ENCODE measurements at regions not wholly inside any gene's neighbourhood (a gene's known extent, or its start where the extent isn't known, plus 50 kb on each side); places are given as distances from the start of the nearest gene placed in this dataset.
"Not testable (repeated sequence)": the region's sequence is repeated elsewhere in the genome, so short reads cannot be mapped to it uniquely, and the experiment has no call there.

DNA sequence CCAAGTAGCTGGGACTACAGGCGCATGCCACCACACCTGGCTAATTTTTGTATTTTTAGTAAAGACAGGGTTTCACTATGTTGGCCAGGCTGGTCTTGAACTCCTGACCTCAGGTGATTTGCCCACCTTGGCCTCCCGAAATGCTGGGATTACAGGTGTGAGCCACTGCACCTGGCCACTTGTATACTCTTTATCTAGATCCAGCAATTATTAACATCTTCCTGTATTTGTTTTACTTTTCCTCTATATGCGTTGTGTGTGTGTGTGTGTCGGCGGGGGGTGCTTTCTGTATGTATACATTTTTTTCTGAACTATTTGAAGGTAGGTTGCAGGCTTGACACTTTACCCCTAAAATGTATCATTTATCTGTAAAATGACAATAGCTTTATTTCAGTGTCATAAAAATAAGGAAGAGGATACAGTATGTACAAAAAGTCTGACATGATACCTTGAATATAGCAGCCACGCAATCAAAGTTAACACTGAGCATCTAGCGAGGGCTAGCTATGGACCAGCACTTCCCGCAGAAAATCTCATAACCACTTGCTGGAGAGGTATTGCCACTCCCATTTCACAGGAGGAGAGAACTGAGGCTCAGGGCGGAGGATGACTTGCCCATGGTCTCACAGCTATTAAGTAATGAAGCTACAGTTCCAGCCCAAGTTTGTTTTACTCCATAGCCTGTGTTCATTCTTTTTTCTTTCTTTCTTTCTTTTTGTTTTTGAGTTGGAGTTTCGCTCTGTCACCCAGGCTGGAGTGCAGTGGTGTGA lies 251.3 kb downstream of the MYCN start:
- DNase-seq (ENCODE audit: low read depth in 2 of 2), result no peak

DNA sequence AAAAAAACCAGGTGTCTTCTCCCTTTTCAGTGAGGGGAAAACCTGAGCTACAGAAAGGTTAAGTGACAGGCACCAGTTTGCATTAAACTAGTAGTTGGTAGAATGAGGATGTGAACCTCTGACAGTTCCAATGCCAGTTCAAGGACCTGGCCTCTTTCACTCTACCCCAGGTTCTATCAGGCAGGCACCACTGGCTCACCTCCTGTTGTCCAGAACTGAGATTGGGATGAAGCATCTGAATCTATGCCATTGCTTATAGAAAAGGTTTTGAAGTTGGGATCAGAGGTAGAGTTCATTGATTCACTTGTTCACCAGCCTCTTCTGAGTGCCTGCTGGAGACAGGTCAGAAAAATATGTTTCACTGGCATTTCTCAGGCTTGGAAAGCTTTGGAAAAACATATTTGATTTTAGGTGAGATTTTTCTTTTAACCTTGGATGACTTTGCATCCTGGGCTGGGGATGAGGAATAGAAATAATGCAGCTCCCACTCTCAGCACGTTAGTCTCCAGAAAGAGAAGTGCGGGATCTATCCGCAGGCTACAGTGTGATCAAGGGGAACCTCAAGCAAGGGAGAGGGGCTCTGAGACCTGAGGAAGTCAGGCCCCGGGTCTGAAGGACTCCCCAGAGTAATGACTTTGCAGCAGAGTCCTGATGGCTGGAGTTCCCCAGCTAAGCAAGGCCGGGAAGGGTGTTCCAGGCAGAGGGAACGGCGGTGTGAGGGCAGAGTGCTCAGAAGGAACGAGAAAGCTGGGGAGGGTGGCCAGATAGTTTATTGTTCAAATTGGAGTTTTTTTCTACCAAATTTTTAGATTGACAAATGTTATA lies 250.3 kb downstream of the MYCN start:
- DNase-seq (ENCODE audit: low read depth in 2 of 2), result no peak

DNA sequence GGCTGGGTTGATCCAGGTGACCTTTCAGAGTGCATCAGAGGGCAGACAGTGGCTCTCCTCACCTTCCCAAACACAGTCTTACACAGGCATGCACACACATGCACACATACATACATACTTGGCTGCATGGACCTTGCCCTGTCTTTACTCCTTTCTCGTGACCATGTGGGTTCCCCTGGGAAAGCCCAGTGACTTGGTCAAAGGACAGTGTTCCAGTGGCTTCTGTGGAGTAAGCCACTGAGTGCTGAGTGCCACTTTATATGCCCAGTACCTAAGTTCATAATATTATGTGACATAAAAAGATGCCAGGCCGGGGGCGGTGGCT lies 249.4 kb downstream of the MYCN start:
- no peak for DNase-seq (ENCODE audit: low read depth in 2 of 2)

DNA sequence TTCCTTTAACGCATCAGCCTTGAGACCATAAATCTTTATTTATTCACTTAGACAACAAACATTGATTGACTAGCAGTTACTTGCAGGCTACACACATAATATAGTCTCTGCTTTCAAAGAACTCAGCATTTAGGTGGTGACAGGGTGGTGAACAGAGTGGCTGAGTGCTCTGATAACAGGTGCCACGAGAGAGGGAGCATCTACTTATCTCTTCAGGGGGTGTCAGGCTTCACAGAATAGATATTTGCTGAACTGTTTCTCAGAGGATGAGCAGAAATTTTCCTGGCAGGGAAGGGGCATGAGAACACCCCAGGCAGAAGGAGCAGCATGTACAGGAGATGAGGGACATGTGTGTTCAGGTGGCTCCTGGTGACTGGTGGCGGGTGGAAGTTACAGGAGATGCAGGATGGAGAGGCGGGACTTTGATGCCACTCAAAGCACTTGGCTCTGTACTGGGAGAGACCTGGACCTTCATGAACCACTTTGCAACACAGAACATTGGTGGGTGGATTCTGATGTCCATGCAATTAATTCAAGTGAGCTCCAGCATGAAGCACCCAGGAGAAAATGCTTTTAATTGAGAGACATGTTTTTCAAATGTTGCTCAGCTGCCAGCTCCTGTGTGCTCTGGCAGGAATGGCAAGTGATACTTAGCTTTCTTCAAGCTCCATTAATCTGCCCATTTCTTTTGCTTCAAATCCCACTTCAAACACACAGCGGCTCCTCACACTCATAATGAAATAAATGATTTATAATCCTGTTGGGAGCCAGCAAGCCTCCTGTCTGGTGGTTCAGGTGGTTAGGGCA lies 248.9 kb downstream of the MYCN start:
- DNase-seq (ENCODE audit: low read depth in 2 of 2), result no peak

DNA sequence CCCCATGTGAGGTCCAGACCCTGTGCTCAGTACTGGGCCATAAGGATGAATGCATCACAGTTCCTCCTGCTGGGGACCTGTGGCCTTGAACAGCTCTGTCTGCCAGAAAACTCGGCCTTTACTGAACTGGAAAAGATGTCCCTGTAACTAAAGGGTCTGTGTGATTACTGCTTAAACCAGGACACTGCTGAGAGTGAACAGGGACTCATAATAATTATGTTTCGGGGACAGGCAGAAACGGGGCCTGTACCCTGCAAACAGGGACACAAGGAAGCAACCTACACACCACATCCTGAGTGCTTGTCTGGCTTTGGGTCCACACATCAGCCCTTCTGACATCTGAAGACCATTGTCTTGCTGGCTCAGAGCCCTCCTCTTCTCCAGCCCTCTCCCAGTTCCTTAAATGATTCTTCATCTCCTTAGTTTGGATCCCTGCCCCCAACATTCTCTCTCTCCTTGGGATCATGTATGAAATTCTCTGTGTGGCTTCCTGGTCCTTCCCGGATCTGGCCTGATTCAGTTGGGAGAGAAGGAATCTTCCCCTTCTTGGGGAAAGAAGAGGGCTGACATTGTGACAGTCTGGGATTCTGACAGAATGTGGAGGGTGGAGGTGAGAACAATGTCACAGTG lies 248.0 kb downstream of the MYCN start:
- DNase-seq (ENCODE audit: low read depth in 2 of 2), result no peak

DNA sequence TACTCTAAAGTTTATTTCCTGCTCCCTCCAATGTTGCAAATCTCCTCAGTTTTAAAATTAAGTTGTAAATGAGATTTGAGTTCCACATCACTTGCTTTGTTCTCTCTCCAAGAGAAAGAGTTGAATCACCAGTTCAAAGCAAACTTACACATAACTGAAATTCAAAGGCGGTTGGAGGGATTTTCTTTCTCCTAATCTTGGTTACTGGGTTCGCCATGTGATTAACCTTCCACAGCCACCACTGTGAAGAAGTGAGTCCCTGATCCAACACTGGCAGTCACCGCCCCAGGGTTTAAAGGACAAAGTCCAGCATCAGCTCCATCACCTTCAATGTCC lies 247.1 kb downstream of the MYCN start:
- no peak for DNase-seq (ENCODE audit: low read depth in 2 of 2)

DNA sequence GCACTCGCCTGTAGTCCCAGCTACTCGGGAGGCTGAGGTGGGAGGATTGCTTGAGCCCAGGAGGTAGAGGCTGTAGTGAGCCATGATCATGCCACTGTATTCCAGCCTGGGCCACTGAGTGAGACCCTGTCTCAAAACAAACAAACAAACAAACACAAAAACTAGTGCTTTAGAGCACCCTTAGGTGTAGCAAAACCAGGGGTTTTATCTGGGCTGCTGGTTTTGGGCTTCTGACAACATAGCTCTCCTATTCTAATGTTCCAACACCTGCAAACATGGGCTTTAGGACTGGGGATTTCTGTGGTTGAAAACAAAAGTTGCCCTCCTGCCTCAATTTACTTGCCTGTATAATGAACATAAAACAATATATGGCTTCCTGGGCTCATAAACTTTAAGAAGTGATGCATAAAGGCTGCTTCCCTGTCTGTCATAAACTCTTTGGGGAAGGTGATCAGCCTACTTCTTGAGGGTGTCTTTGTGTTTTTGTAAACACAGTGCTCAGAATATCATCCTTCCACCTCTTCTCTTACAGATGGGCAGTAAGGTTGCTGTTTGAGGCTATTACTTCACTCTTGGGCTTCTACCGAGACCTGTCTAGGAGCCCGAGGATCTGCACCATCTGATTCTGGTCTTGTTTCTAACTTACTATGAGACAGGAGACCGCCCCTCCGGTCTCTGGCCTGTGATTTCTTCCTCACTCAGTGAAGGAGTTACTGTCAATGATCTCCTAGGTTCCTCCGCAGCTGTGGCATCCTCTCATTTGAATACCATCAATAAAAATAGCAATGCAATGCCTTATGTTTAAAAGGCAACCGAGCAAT lies 246.5 kb downstream of the MYCN start:
- DNase-seq (ENCODE audit: low read depth in 2 of 2), result no peak

DNA sequence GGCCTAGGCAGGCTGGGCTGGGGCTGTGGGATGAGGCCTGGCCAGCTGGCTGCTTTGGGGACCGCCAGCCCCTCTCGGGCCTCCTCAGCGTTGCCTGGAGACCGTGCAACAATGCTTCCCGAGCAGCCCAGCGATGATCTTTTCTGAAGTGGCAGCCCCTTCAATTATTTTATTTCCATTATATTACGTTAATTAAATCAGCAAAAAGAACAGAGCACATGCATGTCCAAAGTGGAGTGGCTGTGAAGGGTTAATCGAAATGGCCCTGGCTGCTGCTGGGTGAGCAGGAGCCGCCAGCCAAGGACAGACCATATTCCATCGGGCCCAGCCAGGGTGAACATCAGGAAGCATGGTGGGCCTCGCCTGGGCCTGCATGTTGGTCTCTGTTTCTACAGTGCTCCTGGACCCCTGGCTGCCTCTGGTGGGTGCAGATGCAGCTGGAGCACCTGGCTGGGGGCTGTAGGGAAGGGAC lies 245.5 kb downstream of the MYCN start:
- DNase-seq (ENCODE audit: low read depth in 2 of 2), result no peak

DNA sequence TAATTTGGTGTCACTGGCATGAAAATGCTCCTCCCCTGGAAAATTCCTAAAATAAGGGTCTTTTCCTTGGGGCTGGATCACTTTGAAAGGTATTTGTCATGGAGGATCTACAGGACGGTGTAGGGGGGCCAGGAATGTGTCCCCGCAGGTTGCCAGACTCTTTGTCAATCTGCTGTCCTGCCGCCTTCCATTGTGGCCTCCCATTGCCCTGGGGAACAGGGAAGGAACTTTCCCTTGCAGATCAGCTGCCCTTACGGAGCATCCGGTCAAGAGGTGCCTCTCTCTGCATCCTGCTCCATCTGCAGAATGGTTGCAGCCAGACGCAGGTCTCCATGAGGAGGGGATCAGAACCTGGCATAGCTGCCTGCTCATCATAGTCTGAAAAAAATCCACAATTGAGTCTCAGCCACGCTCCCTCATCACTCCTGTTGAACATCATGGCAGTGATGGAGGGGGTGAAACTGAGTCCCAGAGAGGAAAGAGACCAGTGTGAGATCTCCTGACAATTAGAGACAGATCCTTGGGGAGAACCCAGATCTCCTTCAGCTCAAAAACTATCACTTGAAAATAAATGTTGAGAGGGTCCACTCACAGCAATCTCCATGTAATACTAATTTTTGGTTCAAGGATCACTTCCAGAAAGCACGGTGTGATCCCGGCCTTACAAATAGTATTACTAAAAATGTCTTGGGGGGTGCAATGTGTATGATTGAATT lies 244.8 kb downstream of the MYCN start:
- no peak for DNase-seq (ENCODE audit: low read depth in 2 of 2)

DNA sequence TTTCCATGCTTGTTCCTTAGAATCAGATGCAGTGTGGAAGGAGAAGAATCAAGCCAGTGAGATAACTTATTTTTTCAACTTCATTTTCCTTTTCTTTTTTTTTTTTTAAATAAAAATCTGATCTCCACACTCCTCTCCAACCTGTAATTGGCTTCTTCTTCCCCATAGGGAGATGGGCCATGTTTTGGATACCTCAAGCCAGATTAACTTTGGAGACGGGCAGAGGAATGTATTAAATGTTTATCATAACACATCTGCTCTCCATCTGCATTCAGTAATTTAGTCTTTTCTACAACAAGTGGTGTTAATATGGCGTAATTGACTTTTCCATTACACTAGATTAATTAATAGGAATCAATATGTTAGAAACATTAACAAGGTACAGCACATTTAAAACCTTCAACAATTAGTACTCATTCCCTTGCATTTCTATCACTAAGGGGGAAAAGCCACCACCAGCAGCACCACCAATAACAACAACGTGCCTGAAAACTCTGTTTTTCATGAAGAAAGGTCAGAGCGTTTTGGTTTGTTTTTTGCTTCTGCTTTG lies 244.1 kb downstream of the MYCN start:
- DNase-seq (ENCODE audit: low read depth in 2 of 2), result no peak

DNA sequence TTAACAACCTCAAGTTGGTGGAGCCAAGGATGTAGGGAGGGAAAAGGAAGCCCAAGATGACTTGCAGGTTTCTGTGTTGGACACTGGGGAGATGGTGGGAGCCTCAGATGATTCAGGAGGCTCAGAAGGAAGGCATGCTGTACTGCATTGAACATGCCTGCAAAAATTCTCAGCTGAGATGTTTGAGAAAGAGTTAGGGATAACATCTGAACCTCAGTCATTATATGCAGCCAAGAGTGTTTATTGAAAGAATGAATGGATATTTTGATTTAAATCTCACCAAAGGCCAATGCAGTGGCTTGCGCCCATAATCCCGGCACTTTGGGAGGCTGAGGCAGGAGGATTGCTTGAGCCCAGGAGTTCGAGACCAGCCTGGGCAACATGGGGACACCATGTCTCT lies 243.0 kb downstream of the MYCN start:
- DNase-seq (ENCODE audit: low read depth in 2 of 2), result no peak

DNA sequence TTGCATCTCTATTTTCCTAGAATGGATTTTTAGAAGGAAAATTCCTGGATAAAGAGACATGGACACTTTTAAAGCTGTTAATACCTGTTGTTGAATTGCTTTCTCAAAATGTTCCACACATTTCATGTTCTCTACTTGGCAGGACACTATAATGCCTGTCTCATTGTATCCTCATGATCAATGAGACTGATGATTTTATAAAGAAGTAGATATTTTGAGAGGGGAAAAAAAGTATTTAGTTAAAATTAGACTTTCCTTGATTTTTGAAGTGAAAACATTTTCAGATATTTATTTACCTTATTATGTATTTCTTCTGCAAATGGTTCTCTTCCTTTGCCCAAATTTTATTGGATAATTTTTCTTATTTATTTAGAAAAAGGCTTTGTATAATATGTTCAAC lies 242.5 kb downstream of the MYCN start:
- DNase-seq (ENCODE audit: low read depth in 2 of 2), result no peak

DNA sequence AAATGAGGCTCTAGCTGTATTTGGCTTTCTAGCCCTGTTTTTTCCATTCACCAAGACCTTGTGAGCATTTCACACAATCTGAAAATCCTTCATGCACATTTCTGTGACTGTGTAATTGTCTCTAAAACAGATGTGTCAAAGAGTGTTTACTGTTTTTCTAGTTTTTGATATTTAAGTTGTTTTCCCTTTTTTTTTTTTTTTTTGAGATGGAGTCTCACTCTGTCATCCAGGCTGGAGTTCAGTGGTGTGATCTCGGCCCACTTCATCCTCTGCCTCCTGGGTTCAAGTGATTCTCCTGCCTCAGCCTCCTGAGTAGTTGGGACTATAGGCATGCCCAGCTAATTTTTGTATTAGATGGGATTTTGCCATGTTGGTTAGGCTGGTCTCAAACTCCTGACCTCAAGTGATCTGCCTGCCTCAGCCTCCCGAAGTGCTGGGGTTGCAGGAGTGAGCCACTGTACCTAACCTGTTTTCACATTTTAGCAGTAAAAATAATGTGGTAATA lies 242.0 kb downstream of the MYCN start:
- DNase-seq (ENCODE audit: low read depth in 2 of 2), result not testable (repeated sequence)

DNA sequence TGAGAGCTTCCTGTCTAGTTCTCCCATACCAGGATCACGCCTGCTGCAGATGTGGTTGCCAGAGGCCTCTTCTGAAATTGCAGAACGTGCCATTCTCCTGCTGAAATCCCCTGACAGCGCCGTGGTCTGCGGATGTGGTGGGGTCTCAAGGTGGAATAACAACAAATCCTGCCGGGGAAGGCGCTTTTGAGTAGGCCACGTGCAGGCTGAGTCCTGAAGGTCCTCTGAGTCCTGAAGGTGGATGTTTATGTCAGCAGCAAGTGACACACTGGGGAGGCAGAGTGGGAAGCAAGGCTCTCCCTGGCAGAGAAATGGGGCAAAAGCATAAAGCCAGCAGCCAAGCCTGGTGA lies 241.4 kb downstream of the MYCN start:
- DNase-seq (ENCODE audit: low read depth in 2 of 2), result no peak

DNA sequence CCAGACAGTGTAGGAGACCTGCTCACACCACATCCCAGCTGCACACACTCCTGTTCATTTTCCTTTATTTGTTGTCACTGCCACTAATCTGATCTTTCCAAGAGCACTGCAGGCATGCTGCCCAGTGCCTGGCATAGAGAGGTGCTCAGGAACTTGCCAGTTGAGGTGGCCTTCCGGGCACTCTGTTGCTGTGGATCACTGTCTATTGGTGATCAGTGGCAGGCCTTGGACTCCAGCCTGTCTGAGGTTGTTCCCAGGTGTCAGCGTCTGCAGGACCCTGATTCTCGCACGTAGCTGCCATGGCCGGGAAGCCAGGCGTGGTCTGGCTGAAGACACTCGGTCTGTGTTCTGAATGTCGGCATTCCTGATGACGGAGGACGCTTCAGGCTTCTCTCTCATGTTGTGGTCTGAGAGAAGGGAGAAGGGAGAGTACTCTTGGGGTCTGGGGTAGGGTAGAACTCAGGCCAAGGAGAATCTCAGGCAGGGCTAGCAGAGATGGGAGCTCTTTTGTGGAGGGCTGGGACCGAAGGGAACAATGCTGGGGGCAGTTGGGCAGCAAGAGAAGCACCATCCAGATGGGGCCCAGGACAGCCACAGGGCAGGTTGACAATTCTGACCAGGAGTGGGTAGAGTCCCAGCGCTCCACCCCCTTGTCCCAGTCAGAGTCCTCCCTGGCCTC lies 240.9 kb downstream of the MYCN start:
- no peak for DNase-seq (ENCODE audit: low read depth in 2 of 2)

DNA sequence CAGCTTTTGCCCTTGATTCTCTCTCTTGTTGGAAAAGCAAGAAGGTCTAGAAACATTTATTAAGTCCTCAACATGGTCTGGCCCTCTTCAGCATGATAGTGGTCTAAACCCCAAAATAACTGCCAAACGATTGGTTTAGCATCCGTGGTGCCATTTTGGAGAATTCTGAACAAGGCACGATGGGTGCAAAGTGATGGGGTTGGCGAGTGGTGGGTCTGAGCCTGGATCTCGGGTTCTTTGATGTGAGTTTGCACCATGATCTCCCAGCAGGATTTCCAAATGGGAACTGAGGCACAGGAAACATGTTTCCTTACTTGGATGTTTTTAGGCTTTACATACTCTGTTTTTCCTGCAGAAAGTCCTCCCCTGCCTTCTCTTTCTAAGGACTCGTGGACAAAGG lies 240.3 kb downstream of the MYCN start:
- DNase-seq (ENCODE audit: low read depth in 2 of 2), result no peak

DNA sequence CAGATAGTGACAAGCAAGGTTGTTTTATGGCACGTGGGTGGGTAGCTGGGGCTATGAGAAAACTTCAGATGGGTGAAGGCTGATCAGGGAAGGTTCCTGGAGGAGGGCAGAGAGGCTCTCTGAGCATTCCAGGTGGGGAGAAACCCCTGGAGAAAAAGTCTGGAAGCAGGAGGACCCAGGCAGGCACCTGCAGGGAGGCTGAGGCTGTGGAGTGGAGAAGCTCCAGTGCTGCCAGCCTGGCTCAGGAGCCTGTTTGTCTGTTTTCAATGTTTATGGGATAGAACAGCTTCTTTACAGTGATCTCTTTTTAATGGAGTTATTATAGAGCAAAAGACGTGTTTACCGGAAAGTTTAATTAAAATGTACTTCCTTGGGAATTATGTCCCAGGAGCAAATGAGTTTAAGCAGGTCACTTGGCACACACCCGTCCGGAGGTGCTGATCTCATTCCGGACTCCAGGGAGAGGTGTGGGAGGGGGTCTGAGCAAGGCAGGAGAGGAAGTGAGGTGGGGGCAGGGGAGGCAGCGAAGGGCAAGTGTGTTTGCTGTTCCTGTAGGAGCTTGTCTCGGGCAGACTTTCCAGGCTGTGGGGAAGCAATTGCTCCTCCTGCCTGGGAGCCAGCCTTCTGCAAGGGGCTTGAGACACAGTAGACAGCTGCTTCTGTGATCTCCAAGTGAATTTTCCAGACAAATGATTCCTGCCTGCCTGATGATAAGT lies 239.5 kb downstream of the MYCN start:
- no peak for DNase-seq (ENCODE audit: low read depth in 2 of 2)

DNA sequence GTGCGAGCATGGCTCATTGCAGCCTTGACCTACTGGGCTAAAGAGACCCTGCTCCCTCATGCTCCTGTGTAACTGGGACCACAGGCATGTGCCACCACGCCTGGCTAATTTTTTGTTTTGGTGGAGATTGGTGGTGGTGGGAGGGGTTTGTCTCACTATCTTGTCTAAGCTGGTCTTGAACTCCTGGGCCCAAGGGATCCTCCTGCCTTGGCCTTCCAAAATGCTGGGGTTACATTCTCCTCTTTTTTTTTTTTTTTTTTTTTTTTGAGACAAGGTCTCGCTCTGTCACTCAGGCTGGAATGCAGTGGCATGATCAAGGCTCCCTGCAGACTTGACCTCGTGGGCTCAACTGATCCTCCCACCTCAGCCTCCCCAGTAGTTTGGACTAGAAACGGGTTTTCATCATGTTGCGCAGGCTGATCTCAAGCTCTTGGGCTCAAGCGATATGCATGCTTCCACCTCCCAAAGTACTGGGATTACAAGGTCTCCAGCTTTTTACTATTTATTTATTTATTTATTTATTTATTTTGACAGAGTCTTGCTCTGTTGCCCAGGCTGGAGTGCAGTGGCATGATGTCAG lies 238.3 kb downstream of the MYCN start:
- no peak for DNase-seq (ENCODE audit: low read depth in 2 of 2)
